OCI-LY7 (cell line): ENCODE measurements at regions not wholly inside any gene's neighbourhood (a gene's known extent, or its start where the extent isn't known, plus 50 kb on each side); places are given as distances from the start of the nearest gene placed in this dataset.
"Not testable (repeated sequence)": the region's sequence is repeated elsewhere in the genome, so short reads cannot be mapped to it uniquely, and the experiment has no call there.

Source experiments
- EZH2phosphoT487 ChIP-seq: fragments of 200-600 bp; sonication (generic); IDR thresholded peaks from 2 replicates; pipeline ENCODE4 v1.6.1; 2018; ENCODE audit warnings: low read depth, borderline replicate concordance, mild to moderate bottlenecking, mixed run types, antibody characterized with exemption, low read length, moderate library complexity, mixed read lengths
- TF ChIP-seq, protein P1 (sequence below): fragments of 200-600 bp; sonication (generic); conservative IDR thresholded peaks from 2 replicates; pipeline ENCODE4 v1.5.1; 2014; ENCODE audit warnings: mild to moderate bottlenecking, antibody characterized with exemption, low read length, moderate library complexity, mixed read lengths

DNA sequence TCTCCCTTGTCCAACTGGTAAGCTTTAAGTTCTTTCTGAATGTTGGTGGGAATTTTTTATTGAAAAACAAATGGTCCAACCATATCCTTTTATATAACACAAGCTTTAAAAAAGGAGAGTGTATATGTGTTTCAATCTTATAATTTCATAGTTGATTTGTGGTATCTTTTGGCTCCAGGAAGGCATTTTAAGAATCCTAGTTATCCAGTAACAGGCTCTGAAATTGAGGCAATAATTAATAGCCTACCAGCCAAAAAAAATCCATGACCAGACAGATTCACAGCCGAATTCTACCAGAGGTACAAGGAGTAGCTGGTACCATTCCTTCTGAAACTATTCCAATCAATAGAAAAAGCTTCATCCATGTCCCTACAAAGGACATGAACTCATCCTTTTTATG, 141.6 kb downstream of the FZD1 start:
- TF ChIP-seq, protein P1, sequence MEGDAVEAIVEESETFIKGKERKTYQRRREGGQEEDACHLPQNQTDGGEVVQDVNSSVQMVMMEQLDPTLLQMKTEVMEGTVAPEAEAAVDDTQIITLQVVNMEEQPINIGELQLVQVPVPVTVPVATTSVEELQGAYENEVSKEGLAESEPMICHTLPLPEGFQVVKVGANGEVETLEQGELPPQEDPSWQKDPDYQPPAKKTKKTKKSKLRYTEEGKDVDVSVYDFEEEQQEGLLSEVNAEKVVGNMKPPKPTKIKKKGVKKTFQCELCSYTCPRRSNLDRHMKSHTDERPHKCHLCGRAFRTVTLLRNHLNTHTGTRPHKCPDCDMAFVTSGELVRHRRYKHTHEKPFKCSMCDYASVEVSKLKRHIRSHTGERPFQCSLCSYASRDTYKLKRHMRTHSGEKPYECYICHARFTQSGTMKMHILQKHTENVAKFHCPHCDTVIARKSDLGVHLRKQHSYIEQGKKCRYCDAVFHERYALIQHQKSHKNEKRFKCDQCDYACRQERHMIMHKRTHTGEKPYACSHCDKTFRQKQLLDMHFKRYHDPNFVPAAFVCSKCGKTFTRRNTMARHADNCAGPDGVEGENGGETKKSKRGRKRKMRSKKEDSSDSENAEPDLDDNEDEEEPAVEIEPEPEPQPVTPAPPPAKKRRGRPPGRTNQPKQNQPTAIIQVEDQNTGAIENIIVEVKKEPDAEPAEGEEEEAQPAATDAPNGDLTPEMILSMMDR = not testable (repeated sequence)
- TF ChIP-seq EZH2phosphoT487 = not testable (repeated sequence)
